ENCODE measurements at regions not wholly inside any gene's neighbourhood (a gene's known extent, or its start where the extent isn't known, plus 50 kb on each side); places are given as distances from the start of the nearest gene placed in this dataset.

GRCh38 chr2:41109744-41110143 is 657.9 kb upstream of the SLC8A1 start:
- TF ChIP-seq POLR2A (IDR thresholded peaks at IDR 0.05), result no peak
- no peak for TF ChIP-seq CTCF (IDR thresholded peaks at IDR 0.05)
